ENCODE measurements at regions not wholly inside any gene's neighbourhood (a gene's known extent, or its start where the extent isn't known, plus 50 kb on each side); places are given as distances from the start of the nearest gene placed in this dataset.

DNA sequence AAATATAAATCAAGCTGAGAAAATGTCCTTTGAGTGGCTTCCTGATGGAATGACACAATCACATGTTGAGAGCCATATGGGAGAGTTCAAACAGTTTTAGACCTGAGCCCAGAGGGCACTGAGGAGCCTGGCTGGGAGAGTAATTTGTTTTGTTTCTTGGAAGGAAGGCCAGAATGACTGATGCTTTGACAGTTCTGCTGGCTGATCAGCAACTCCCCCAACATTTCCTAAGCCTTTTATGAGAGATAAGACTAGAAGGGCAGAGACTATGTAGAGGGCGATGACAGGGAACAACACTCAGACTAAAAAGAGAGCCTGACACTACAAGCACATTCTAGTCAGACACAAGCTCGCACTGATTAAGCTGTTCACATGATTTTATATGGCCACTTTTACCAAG is 169.2 kb downstream of the COX7C start:
- DNase-seq = no peak

DNA sequence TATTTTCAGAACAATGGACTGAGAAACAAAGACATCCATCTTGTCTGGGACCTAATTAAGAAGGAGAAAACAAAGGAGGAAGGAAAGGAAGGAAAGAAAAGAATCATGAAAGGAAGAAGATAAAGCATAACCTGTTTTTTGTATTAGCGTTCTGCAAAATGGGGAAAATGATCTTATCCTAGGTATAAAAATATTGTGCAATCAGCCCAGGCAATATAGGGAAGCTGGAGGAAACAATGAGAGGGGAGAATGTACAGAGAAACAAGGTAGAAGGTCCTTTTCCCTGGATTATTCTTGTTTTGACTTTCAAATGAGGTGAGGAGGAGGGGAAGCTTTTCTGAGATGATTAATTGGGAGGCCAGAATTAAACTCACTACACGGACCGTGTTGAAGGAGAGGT is 177.9 kb downstream of the COX7C start:
- DNase-seq = no peak

DNA sequence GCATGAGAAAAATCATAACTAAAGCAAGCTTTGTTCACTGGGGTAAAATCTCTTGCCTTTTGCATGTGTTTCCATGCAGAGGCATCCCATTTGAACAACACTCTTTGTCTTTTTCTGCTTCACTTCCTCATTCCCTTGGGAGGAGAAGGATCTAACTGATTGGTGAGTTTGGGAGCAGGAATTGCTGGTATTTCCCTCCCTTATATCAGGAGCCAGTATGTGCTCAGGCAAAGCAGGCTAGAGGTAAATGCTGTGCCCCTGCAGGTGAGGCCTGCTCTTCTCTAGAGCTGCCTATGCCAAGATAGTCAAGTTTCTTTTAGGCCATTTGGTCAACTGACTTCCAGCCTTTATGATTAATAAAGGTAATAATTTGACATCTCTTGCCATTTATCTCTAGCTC is 179.9 kb downstream of the COX7C start:
- no peak for DNase-seq

DNA sequence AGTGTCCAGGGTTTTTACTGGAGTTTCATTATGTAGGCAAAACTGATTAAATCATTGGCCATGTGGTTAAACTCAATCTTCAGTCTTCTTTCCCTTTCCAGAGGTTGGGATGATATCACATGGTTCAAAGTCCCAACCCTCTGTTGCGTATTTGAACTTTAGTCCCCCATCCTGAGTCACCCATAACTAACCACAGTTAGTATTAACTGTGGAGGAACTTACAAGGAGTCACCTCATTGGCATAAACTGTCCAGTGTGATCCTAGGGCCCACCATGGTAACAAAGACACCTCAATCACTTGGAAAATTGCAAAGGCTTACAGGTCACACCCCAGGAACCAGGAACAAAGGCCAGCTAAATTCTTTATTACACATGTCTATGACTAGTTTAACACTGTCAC is 188.5 kb downstream of the COX7C start:
- no peak for DNase-seq

DNA sequence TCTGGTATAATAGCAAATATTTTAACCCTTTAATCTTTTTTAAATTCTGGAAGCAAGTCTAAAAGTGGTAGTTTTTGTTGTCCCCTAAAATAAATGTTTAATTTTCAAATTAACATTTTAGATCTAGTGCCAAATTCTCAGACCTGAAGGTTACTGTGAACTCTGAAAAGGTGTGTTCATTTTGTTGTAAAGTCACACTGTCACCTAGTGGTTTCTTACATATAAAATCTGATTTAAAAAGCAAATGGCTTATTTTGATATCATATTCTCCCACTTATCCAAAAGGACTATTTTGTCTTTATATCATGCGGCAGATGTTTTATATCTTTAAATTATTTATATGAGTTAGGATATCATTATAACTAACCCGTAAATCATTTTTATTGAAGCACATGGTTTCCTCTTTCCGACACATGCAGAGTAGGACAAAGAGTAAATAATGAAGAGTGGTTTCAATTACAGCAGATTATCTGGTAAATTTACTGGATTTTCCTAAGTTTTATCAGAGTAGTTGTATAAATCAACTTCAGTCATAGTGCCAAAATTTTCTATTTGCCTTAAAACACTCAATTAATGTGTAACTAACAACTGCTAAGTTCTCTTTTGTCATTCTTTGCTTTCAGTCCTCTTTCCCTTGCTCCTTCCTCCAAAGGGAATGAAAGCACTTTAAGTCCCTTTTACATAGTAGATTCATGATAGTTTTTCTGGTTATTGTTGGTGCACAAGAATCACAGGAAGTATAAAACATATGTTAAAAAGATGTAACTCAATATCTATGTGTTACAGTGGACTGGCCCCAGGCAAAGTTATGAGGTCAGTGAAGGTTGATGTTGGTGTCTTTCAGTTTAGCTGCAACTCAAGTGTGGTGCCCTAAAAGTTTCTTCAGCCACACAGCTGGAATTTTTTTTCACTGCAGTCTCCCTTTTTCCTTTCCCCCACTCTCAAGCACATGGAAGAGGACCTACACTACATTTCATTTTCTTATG is 189.6 kb downstream of the COX7C start:
- no peak for DNase-seq

DNA sequence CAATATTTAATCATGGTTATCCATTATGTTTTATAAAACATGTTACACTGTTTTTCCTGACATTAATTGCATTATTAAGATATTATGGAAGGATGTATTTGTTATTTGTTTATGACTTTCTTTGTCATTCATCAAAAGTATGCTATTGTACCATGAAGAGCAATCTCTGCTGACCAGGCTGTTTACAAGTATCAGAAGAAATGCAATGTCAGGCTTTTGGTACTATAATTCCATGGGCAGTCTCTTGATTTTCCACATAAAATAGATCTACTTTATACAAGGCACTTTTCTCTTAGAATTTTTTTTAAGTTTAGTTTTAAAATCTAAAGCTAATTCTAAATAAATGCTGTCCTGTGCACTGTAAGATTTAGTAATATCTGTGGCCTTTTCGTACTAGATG is 196.6 kb downstream of the COX7C start:
- no peak for DNase-seq

DNA sequence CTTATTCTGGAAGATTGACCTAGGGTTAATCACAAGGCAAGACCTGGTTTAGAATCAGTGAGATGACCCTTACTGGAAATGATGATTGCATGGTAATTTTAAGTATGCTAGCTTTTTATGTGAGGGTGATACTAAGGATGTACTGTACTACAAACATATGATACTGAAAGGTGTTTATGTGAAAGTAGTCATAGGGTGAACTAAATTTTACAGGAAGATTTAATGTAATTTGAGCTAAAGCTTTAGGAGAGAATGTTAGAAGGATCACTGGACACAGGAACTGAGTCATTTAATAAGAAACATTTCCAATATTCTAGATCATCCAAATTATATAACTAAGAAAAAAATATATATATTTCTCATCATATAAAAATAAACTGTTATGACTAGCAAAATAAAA is 197.2 kb downstream of the COX7C start:
- no peak for DNase-seq

DNA sequence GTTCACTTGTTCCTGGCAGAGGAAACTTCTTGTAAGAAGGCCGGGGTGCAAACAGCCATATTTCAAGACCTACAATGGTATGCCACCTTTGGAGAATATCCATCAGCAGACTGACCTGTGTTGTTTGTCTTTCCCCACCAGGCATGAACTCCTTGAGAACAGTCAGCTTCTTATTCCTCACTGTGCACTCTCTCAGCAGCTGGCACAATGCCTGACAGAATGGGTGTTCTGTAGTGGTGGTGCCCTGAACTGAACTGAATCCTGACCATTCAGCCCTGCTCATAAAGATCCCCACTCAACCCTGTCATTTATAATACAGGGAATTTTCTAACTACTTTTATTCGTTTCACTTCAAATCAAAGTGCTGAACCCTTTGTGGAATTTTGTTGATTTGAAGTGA is 206.9 kb downstream of the COX7C start:
- no peak for DNase-seq

DNA sequence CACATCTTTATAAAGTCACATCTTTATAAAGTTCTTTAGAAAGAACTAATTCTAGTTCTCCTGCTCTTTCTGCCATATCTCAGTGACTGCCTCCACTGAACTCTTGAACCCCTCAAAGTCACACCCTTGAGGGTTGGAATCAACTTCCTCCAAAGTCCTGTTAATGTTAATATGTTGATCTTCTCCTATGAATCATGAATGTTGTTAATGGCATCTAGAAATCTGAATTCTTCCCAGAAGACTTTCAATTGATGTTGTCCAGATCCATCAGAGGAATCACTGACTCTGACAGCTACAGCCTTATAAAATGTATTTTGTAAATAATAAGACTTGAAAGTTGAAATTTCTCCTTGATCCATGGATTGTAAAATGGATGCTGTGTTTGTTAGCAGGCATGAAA is 213.4 kb downstream of the COX7C start:
- no peak for DNase-seq

DNA sequence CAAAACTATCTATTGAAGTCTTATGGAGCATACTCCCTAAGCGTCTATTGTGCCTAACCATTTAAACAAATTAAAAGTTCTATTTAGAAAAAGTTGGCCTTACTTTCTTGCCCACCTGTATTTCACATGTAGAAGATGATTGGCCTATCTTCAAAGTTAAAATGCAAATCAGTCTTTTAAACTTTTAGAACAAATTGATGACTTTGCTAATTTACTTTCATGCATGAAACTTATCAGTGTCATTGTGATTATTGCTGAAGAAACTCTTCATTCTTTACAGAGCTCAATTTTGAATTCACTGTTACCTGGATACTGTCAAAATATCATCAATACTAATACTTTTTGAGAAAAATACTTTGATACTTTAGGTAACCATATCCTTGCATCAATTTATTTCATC is 216.1 kb downstream of the COX7C start:
- DNase-seq = no peak

DNA sequence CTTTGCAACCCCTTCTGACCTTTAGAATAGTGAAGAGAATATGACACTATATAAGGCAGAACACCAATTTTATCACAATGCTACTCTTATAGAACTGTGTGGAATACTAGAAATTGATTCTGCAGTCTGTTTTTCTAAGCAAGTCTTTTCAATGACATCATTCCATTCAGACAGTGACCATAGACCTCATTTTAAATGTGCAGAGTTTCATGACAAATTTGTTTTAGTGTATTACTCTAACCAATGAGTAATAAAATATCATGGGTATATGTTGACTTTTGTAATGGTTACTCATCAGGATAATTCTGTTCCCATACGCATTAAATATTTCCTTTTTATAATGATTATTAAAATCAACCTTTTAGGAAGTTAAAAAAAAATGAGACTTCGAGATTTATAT is 219.9 kb downstream of the COX7C start:
- DNase-seq = no peak

DNA sequence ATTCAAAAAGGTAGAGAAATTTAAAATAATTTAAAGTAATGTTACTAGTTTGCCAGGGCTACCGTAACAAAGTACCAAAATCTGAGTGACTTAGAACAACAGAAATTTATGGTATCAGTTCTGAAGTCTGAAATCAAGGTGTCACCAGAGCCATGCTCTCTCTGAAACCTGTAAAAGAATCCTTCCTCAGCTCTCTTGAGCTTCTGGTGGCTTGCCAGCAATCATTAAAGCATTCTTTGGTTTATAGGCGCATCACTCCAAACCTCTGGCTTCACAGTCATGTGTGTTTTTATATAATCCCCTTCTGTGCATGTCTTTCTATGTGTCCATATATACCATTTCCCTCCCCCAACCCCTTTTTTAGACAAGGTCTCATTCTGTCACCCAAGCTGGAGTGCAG is 220.3 kb downstream of the COX7C start:
- DNase-seq = no peak

DNA sequence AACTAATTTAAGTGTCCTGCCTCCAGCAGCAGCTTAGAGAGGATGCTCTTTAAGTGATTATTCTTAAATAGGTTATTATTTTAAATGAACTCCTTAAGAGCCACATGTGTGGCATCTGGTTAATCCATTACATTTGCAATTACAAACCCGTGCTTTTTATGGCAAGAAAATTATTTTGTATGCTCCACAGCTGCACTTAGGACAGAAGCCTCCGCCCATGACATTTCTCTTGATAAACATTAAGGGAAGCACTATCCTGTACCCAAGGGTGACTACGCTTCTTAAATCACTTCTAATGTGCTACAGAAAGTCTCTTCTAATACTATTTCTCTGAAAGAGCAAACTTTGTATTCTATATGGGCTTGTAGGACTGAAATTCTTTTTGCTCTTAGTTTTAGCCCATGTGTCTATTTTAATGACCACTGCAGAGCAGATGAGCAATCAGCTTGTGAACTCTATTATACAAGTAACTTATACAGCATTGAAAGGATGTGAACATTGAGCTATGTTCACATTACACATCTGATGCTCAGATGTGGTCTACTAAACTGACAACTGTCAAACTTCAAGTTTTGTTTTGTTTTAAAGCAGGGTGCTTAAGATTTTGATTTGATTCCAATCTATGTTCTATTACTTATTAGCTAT is 223.4 kb downstream of the COX7C start:
- DNase-seq = no peak

DNA sequence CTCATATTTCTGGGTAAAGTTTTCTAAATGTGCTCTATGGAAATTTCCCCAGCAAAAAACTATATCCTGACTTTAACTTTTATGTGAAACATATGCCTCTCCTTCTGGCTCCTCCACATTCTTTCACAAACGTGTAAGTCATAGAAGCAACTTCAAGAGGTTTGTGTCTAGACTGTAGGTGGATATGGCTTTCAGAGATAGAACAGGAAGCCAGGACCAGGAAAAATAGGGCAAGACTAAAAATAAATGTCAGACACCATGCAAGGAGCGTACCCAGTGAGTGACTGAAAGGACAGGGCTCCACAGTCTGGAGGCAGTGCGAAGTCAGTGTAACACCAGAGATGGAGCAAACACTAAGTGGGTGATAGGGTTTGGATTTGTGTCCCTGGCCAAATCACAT is 240.7 kb downstream of the COX7C start:
- no peak for DNase-seq

DNA sequence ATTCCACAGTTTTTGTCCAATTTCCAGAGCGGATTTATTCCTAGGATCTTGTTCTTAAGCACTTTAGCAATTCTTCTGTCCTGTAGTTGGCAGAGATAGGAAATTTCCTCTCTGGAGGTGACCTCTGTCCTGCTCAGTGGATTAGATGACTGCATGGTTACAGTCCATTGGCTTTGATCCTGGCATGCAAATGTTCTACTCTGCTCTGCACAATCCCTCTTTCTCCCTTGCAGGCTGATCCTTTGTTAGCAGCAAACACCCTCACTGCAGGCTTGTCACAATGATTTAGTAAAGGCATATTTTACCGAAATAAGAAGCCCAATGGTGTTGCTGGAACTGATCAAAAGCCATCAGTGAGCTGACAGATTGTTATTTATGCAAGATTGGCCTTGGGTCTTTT is 243.8 kb downstream of the COX7C start:
- no peak for DNase-seq

DNA sequence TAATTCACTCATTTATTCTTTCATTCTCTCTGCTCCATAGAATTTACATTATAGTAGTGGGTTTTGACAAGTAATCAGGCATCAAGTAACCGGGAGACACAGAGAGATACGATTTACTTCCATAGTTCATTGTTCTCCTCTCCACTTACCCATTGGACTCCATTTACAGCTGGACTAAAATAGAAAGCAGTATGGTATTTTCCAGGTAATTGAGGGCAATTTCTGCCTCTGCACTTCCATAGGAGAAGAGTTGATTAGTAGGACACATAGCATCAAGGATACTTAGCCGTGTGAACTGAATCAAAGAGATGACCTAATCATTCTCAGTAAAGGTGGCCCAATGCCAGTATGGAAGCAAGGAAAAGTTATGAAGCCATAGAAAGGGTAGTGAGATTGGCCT is 244.4 kb downstream of the COX7C start:
- no peak for DNase-seq

DNA sequence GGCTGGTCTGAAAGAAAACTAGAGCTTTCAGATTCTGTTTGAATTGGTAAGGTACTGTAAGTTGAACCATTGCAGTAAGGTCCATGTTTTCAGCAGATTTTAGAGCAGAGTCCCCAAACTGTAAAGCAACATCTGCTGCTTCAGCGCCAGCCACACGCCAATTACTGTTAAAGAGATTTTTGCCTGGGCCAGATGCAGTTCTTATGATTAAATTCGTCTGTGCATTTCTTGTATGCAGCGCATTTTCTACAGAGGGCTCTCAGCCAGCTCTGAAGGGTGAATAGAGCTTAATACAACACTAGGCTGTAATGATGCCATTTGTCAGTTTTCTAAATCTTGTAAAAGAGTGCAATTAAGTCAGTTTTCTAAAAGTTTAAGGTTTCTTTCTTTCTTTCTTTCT is 246.3 kb downstream of the COX7C start:
- DNase-seq = no peak

DNA sequence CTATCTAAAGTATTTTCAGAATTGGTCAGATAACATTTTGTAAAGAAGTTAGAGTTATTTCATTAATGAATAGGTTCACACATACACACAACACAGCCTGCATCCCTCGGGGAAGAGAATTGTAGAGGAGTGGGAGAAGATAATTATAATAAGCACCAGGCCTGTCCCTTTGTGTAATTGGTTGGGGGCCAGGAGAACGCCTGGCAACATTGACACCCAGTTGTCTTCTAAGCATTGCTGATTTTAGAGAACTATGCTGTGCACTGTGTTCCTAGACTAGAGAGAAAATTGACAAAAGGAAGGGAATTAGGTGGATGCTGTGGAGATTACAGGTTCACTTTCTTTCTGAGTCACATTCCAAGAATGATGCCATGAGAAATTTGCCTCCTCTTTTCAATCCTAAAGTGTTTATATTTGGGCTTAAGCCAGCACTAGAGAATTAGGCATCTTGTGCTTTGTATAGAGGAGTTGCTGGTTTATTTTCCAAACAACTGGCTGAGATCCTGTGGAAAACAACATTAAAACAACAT is 247.6 kb downstream of the COX7C start:
- DNase-seq = no peak

DNA sequence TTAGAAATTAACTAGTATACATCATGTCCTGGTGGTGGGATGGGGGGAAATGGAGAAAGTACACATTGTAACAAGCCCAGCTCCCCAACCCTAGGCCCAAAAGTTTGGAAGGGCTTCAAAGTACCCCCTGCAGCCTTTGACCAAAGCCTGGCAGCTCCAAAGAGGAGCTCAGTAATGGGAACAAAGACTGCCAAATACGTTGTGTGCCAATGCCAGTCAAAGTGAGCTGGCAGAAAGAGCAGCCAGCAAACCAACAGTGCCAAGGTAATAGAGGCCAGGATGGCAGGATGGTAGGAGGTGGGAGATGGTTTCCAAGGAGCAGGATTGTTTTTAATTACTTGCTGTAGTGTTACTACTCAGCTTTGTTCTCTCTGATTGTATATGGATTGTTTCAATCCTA is 248.3 kb downstream of the COX7C start:
- DNase-seq = no peak

DNA sequence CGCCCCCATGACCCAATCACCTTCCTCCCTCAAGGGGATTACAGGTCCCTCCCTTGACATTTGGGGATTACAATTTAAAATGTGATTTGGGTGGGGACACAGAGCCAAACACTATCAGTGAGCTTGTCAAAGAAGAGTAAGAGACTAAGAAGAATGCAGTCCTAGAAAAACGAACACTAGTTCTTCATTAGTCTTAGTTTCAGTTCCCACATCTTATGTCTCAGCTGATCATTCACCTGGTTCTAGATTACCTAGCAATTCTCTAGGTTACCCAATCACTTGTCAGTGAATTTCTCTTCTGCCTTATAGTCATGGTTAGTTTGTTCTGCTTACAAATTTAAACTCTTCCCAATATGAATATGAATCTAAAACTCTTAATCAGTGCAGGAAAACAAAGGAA is 251.5 kb downstream of the COX7C start:
- DNase-seq = no peak

DNA sequence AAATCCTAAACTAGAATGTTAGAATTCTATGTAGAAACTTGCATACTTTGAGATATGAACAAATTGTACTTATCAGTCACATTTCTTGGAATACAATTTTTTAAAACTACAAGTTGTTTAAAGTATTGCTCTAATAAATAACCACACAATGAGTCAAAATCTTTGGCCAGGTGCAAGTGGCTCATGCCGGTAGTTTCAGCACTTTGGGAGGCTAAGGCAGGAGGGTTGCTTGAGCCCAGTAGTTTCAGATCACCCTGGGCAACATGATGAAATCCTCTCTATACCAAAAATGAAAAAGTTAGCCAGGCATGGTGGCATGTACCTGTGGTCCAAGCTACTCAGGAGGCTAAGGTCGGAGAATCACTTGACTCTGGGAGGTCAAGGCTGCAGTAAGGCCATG is 257.8 kb downstream of the COX7C start:
- DNase-seq = no peak

DNA sequence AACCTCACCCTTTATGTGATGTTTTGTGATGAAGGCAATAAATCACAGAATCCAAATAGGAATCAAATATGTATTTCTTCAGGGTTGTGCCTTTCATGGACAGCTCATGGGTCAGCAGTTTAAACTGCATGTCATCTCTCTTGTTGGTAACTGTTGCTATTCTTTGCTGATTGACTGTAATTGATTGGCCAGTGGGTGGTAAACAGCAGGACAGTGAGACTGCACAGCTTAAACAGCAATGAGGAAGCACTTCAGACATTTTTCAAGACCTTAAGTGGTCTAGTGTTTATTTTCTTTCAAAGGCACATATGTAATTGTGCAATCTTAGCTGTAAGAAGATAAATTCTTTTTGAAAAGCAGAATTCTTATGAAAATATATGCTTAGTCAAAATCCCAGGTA is 260.5 kb downstream of the COX7C start:
- DNase-seq = no peak

DNA sequence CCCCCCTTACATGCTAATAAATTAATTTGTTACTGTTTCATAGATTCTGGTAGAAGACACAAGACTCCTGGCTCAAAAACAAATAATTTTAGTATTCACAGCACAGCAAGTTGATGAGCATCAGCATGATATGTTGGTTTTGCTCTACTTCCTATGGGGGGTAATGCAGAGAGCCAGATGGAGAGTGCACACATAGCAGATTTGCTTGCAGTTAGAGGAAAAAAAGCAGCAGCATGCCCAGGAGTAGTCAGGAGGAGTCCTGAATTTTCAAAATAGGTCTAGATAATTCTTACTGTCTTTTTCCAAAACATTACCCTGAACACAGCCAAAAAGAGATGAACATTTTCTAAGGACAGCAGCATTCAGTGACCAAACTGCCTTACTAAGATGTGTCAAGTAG is 261.3 kb downstream of the COX7C start:
- no peak for DNase-seq

DNA sequence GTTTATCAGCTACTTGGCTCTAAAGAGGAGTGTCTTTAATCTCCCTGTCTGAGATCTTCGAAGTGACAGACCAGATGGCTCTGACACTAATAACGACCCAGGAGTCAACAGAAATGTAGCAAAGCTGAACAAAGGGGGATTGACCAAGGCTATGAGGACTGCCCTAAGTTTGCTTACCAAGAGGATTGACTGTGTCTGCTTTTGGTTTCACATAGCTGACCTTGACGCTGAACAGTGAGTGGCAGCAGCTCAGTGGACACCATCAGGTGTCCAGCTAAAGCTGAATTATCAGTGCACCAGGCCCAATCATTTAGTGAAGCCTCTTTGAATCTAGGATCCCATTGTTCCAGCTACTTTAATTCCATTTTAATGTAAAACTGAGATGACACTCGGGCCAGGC is 262.6 kb downstream of the COX7C start:
- no peak for DNase-seq
